DND-41 (cell line): ENCODE measurements at regions not wholly inside any gene's neighbourhood (a gene's known extent, or its start where the extent isn't known, plus 50 kb on each side); places are given as distances from the start of the nearest gene placed in this dataset.

Experiments used
- ATAC-seq: fragments of 200-7000 bp; cut with Tn5 transposase; 3 replicates; pipeline ENCODE4 v1.9.1; 2021; ENCODE audit warnings: low read depth; ENCODE audit not compliant: insufficient read depth
- DNase-seq: peaks from one replicate; pipeline ENCODE4 v3.0.0-alpha.2; 2020
- H2AFZ ChIP-seq: 2 replicates; pipeline ENCODE4 v1.6.0; 2012; ENCODE audit warnings: low read depth, low read length
- H3K27ac ChIP-seq: 2 replicates; pipeline ENCODE4 v1.5.1; 2012; ENCODE audit warnings: low read length, inconsistent platforms
- H3K27me3 ChIP-seq: fragments of 200-600 bp; sonication (generic); 2 replicates; pipeline ENCODE4 v1.6.0; 2012; ENCODE audit warnings: low read length, mild to moderate bottlenecking, inconsistent platforms; ENCODE audit not compliant: insufficient read depth, poor library complexity
- H3K36me3 ChIP-seq: 2 replicates; pipeline ENCODE4 v1.5.1; 2012; ENCODE audit warnings: low read length, inconsistent platforms; ENCODE audit not compliant: insufficient read depth
- H3K4me1 ChIP-seq: 2 replicates; pipeline ENCODE4 v1.5.1; 2012; ENCODE audit warnings: mild to moderate bottlenecking, low read length; ENCODE audit not compliant: insufficient read depth
- H3K4me2 ChIP-seq: 2 replicates; pipeline ENCODE4 v1.6.0; 2012; ENCODE audit warnings: mild to moderate bottlenecking, moderate library complexity, low read length, inconsistent platforms; ENCODE audit not compliant: insufficient read depth
- H3K4me3 ChIP-seq, 2 experiments: fragments of 200-600 bp in 1 of 2; shearing (Covaris generic) in 1 of 2; 2 replicates each; pipeline ENCODE4 v1.5.1; 2012 to 2016; ENCODE audit warnings: inconsistent platforms in 2 of 2, low read length in 2 of 2, mild to moderate bottlenecking in 2 of 2, low read depth in 1 of 2, moderate library complexity in 1 of 2
- H3K79me2 ChIP-seq: 2 replicates; pipeline ENCODE4 v1.6.0; 2012; ENCODE audit warnings: low read length, inconsistent platforms; ENCODE audit not compliant: insufficient read depth
- H3K9ac ChIP-seq: 2 replicates; pipeline ENCODE4 v1.6.0; 2012; ENCODE audit warnings: low read depth, mild to moderate bottlenecking, inconsistent platforms, low read length, moderate library complexity
- H3K9me3 ChIP-seq: 2 replicates; pipeline ENCODE4 v1.5.1; 2012; ENCODE audit warnings: low read length, moderate library complexity, mild to moderate bottlenecking, inconsistent platforms; ENCODE audit not compliant: insufficient read depth, severe bottlenecking
- H4K20me1 ChIP-seq: 2 replicates; pipeline ENCODE4 v1.6.0; 2012; ENCODE audit warnings: low read length; ENCODE audit not compliant: insufficient read depth
- EZH2 ChIP-seq: IDR thresholded peaks from 3 replicates; pipeline ENCODE4 v1.6.1; 2012; ENCODE audit warnings: borderline replicate concordance, low read depth, mild to moderate bottlenecking, moderate library complexity, low read length, inconsistent platforms; ENCODE audit not compliant: severe bottlenecking
- TF ChIP-seq, protein P1 (sequence below): IDR thresholded peaks from 2 replicates; pipeline ENCODE4 v1.5.1; 2012; ENCODE audit warnings: borderline replicate concordance, low read length, moderate library complexity, mild to moderate bottlenecking; ENCODE audit not compliant: poor library complexity, severe bottlenecking; ENCODE audit errors: extremely low read depth

DNA sequence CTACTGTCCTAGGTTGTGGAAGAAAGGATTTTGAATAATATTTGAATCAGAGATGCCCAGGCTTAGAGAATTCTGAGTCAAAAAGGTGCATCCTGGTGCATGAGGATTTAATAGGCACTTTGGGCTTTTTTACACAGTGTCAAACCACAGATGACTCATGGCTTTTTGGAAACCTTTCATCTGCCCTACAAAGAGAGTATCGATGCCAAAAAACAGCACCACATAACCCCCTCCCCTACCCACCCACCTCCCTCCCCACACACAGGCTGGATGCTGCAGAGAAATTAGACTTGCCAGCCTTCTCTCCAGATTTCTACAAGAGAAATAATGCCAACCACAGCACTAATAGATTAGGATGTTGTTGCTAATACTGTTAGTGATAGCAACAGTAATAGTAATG lies 779.3 kb downstream of the NLGN4X start:
- Histone ChIP-seq H3K4me1 (no peaks in the 10 kb centered on the region), H2AFZ (no peak overlapping the region), H3K9me3 (no peaks in the 10 kb centered on the region), H3K36me3 (no peaks in the 10 kb centered on the region), H3K79me2 (no peaks in the 10 kb centered on the region), H3K9ac (no peak overlapping the region), H3K4me2 (no peak overlapping the region), H3K27ac (no peak overlapping the region), H3K27me3 (no peaks in the 10 kb centered on the region), H3K4me3 (no peak overlapping the region), H4K20me1 (no peaks in the 10 kb centered on the region)
- peak; percentile 3 for DNase-seq
- ATAC-seq, result 0 out of 3 replicates have a peak, but pooled peaks have one; percentile 50
- TF ChIP-seq, protein P1, sequence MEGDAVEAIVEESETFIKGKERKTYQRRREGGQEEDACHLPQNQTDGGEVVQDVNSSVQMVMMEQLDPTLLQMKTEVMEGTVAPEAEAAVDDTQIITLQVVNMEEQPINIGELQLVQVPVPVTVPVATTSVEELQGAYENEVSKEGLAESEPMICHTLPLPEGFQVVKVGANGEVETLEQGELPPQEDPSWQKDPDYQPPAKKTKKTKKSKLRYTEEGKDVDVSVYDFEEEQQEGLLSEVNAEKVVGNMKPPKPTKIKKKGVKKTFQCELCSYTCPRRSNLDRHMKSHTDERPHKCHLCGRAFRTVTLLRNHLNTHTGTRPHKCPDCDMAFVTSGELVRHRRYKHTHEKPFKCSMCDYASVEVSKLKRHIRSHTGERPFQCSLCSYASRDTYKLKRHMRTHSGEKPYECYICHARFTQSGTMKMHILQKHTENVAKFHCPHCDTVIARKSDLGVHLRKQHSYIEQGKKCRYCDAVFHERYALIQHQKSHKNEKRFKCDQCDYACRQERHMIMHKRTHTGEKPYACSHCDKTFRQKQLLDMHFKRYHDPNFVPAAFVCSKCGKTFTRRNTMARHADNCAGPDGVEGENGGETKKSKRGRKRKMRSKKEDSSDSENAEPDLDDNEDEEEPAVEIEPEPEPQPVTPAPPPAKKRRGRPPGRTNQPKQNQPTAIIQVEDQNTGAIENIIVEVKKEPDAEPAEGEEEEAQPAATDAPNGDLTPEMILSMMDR, result no peak
- no peak for TF ChIP-seq EZH2

DNA sequence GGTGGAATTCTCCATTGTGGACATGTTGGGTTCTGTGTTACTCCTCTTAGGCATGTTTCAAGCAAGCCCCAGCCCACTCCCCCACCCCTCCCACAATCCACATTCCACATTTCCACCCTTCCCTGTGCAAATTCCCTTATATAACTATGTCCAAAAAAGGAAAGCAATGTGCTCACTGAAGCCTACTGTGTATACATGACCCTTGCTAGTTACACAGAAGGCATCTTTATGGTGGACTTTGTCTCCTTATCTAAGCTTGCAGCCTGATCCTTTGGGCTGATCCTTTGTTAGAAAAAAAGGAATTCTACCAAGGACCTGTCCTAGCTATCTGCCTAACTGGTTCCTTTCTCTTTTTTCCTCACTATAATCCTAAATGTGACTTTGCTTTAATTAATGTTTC lies 796.8 kb downstream of the NLGN4X start:
- no peak for ATAC-seq
- no peaks in the 10 kb centered on the region for H3K36me3 ChIP-seq
- H3K27ac ChIP-seq, result no peak overlapping the region
- no peaks in the 10 kb centered on the region for H3K4me1 ChIP-seq
- H3K9ac ChIP-seq, result no peak overlapping the region
- TF ChIP-seq, protein P1, result no peak
- no peak for TF ChIP-seq EZH2
- no peak overlapping the region for H3K4me3 ChIP-seq
- DNase-seq, result no peak
- no peaks in the 10 kb centered on the region for H3K9me3 ChIP-seq
- H3K79me2 ChIP-seq, result no peaks in the 10 kb centered on the region
- H4K20me1 ChIP-seq, result no peaks in the 10 kb centered on the region
- H3K4me2 ChIP-seq, result no peak overlapping the region
- no peaks in the 10 kb centered on the region for H3K27me3 ChIP-seq
- no peak overlapping the region for H2AFZ ChIP-seq

DNA sequence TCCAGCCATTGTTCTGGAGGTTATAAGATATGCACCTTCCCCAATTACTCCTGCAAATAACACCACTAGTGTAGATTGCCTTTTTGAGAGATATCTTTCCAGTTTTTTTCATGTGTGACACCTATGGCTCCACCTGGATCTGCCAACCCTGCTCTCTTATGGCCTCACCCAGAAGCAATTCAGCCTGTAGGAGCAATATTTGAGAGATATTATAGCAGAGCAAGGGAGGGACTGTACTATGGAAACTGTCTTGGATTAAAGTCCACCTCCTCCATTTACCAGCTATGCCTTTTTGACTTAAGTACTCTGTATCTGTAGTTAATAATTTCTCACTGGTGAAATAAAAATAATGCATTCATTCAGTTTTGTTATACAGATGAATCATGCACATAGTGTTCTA lies 803.5 kb downstream of the NLGN4X start:
- TF ChIP-seq, protein P1, result no peak
- no peak for TF ChIP-seq EZH2
- no peaks in the 10 kb centered on the region for H3K79me2 ChIP-seq
- H3K9ac ChIP-seq, result no peak overlapping the region

DNA sequence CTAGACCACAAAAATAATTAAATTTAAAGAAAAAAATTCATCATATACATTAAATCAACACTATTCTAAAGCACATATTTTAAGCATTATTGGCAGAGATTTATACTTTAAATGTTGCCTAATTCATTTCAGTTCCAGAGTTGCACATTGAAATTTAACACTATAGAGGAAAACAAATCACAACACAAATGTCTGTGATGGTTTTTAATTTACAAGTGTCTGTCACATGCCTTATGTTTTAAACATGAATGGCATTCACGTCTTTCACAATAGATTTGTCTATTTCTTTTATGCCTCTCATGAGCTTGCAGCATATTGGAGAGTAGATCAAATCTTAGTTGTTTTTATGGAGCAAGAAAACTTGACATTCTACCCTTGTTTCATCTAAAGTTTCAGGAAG lies 811.3 kb downstream of the NLGN4X start:
- Histone ChIP-seq H3K27me3 (no peaks in the 10 kb centered on the region), H4K20me1 (no peaks in the 10 kb centered on the region), H3K4me1 (no peaks in the 10 kb centered on the region), H3K4me3 (no peak overlapping the region), H3K9me3 (no peaks in the 10 kb centered on the region), H3K9ac (no peak overlapping the region), H3K4me2 (no peak overlapping the region), H3K79me2 (no peaks in the 10 kb centered on the region), H3K36me3 (no peaks in the 10 kb centered on the region), H2AFZ (no peak overlapping the region), H3K27ac (no peak overlapping the region)
- no peak for ATAC-seq
- TF ChIP-seq, protein P1, result no peak
- TF ChIP-seq EZH2, result no peak
- no peak for DNase-seq

More for the DNA sequence above, 803.5 kb downstream of the NLGN4X start:
- no peak overlapping the region for H3K27ac ChIP-seq
- H3K4me2 ChIP-seq, result no peak overlapping the region
- H2AFZ ChIP-seq, result no peak overlapping the region
- no peak overlapping the region for H3K4me3 ChIP-seq
- no peaks in the 10 kb centered on the region for H3K4me1 ChIP-seq
- H3K27me3 ChIP-seq, result no peaks in the 10 kb centered on the region
- H3K9me3 ChIP-seq, result no peaks in the 10 kb centered on the region
- ATAC-seq, result no peak
- no peaks in the 10 kb centered on the region for H3K36me3 ChIP-seq
- no peak for DNase-seq
- no peaks in the 10 kb centered on the region for H4K20me1 ChIP-seq
